ENCODE measurements at regions not wholly inside any gene's neighbourhood (a gene's known extent, or its start where the extent isn't known, plus 50 kb on each side); places are given as distances from the start of the nearest gene placed in this dataset.
A peak's percentile ranks its signal among the peaks of the same experiment; 100 is the strongest.
"Not testable (repeated sequence)": the region's sequence is repeated elsewhere in the genome, so short reads cannot be mapped to it uniquely, and the experiment has no call there.

DNA sequence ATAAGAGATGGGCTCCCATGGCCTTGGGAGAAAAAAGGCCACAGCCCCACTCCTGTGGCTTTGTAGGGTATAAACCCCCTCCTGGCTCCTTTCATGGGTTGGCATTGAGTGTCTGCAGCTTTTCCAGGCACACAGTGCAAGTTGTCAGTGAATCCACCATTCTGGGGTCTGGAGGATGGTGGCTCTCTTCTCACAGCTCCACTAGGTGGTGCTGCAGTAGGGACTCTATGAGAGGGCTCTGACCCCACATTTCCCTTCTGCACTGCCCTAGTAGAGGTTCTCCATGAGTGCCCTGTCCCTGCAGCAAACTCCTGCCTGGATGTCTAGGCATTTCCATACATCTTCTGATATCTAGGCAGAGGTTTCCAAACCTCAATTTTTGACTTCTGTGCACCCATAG lies 136.5 kb upstream of the FRG2C start:
- ATAC-seq (ENCODE audit: low read depth in 2 of 2); H3K36me3 Mint-ChIP-seq; H3K27me3 Mint-ChIP-seq; H3K27ac Mint-ChIP-seq; DNase-seq; H3K4me1 Mint-ChIP-seq: not testable (repeated sequence)
- peak overlapping the region in 1 of 8 donors; percentile 66 for H3K4me3 Mint-ChIP-seq
- peaks cover 0 to 50% (median 0%) of the 10 kb centered on the region in 7 donors for H3K9me3 Mint-ChIP-seq

- H3K36me3 Mint-ChIP-seq, result peaks cover 11 to 45% of the 10 kb centered on the region in 2 donors
- peaks cover 5 to 39% (median 31%) of the 10 kb centered on the region in 7 donors for H3K9me3 Mint-ChIP-seq
- DNase-seq; H3K4me1 Mint-ChIP-seq; H3K27me3 Mint-ChIP-seq; ATAC-seq (ENCODE audit: low read depth in 2 of 2); H3K27ac Mint-ChIP-seq; H3K4me3 Mint-ChIP-seq: not testable (repeated sequence)
These were observed 112.0 kb upstream of the FRG2C start for GRCh38 chr3:75552095-75552494.

GRCh38 chr3:75564427-75564826 lies 99.7 kb upstream of the FRG2C start:
- H3K4me3 Mint-ChIP-seq; H3K27me3 Mint-ChIP-seq; H3K4me1 Mint-ChIP-seq; H3K27ac Mint-ChIP-seq; H3K9me3 Mint-ChIP-seq; H3K36me3 Mint-ChIP-seq; ATAC-seq (ENCODE audit: low read depth in 2 of 2); DNase-seq: not testable (repeated sequence)

DNA sequence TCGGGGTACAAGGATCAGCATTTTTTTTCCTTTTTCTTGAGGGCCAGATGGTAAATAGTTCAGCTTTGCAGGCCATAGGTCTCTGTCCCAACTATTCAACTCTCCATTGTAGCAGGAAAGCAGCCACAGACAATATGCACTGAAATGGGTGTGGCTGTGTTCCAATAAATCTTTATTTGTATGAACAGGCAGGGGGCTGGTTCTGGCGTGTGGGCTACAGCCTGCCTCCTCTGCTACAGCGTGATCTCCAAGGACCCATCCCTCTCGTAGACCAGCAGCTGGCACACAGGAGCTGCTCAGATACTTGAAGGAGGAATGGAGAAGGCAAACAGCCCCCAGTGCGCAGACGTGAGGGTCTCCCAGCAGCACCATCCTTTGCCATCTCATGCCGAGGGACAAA lies 91.8 kb upstream of the FRG2C start:
- not testable (repeated sequence) for DNase-seq; H3K9me3 Mint-ChIP-seq; H3K36me3 Mint-ChIP-seq; H3K27ac Mint-ChIP-seq; H3K4me1 Mint-ChIP-seq; ATAC-seq (ENCODE audit: low read depth in 2 of 2); H3K27me3 Mint-ChIP-seq
- H3K4me3 Mint-ChIP-seq, result peak overlapping the region in 1 of 8 donors; percentile 61

GRCh38 chr3:75579091-75579490 lies 85.0 kb upstream of the FRG2C start:
- not testable (repeated sequence) for DNase-seq
- peaks cover 21 to 51% (median 32%) of the 10 kb centered on the region in 3 donors for H3K27me3 Mint-ChIP-seq

DNA sequence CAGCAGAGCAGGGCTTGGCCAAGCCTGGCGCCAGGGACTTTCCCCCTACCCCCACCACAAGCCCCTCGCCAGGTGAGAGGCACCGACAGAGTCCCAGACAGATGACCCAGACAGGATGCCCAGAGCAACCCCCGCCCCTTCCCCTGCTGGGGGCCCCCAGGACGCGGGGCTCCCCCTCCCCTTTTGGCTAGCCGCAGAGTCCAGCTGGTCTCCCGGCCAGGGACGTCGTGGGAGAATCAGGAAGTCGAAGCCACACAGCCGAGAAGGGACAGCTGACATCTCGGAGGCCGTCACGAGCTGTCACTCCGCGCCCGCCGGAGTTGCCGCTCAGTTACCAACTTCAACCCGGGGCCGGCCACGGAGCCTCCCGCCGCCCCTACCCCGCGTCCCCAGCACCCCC lies 84.6 kb upstream of the FRG2C start:
- H3K4me1 Mint-ChIP-seq, result peaks cover 5 to 16% (median 6%) of the 10 kb centered on the region in 3 donors
- not testable (repeated sequence) for H3K27ac Mint-ChIP-seq

More at GRCh38 chr3:75579091-75579490, 85.0 kb upstream of the FRG2C start:
- not testable (repeated sequence) for ATAC-seq (ENCODE audit: low read depth in 2 of 2); H3K9me3 Mint-ChIP-seq; H3K36me3 Mint-ChIP-seq
- peak overlapping the region in 1 of 6 donors; percentile 33 for H3K27ac Mint-ChIP-seq
- peaks cover 5 to 16% (median 6%) of the 10 kb centered on the region in 3 donors for H3K4me1 Mint-ChIP-seq
- peak overlapping the region in 6 of 8 donors; percentile 56 to 78 (median 70) for H3K4me3 Mint-ChIP-seq

DNA sequence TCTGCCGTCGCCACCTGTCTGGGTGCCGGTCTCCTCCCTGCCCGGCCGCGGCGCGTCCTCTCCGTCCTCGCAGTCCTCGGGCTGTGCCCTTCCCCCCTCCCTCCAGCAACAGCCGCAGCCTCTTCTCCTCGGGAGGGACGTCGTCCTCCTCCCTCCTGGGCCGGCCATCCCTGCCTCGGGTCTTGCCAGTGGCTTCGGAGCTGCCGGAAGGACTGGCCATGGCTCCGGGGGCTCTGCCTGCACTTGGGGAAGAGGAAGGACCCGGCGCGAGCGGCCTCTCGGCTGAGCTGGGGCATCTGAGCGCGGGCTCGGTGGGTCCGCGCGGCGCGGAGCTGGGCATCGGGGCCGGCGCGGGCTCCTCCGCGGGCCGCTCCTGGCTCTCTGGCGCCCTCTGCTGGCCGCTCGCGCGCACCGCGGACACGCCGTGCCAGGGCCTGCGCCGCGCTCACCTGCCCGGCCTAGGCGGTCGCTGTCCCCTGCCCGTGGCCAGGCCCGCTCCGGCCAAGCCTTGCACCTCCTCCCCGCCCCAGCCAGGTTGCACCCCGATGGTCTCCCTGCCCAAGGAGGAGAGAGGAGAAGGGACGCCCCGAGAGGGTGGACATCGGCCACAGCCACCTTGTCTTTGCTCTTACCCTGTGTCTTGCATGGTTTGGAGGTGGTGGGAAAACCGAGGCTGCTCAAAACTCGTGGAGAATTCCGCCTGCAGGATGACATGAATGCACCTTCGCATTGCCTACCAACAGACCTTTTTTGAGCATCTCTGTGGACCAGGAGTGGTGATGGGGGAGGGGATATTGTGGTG lies 83.9 kb upstream of the FRG2C start:
- not testable (repeated sequence) for H3K9me3 Mint-ChIP-seq; H3K36me3 Mint-ChIP-seq; ATAC-seq (ENCODE audit: low read depth in 2 of 2)
- H3K27me3 Mint-ChIP-seq, result peaks cover 21 to 50% (median 35%) of the 10 kb centered on the region in 3 donors
- peak overlapping the region; percentile 42 to 83 (median 71) for H3K4me3 Mint-ChIP-seq
- H3K27ac Mint-ChIP-seq, result peak overlapping the region in 1 of 6 donors; percentile 10
- peaks cover 5 to 16% (median 6%) of the 10 kb centered on the region in 3 donors for H3K4me1 Mint-ChIP-seq
- peak; percentile 36 for DNase-seq

More for the DNA sequence above, 84.6 kb upstream of the FRG2C start:
- Mint-ChIP-seq H3K4me3 (peak overlapping the region in 7 of 8 donors; percentile 42 to 83 (median 73)), H3K27me3 (peaks cover 21 to 53% (median 35%) of the 10 kb centered on the region in 3 donors)
- H3K9me3 Mint-ChIP-seq; ATAC-seq (ENCODE audit: low read depth in 2 of 2); H3K36me3 Mint-ChIP-seq: not testable (repeated sequence)
- DNase-seq, result peak; percentile 4

DNA sequence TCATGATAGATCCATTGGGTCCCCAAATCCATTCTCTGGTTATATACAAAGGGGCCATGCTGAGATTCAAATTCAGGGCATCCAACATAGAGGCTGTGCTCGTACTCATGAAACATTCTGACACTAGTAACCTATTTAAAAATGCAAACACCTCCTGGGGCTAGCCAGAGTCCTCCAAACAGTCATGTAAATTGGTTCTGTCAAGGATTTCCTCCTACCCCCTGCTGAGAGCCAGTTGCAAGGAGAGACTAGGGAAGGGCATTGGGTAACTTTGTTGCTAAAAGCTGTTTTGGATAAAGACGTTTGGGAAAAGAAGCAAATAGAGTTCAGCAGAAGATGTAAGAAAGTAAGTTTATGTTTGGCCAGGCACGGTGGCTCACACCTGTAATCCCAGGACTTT lies 81.6 kb upstream of the FRG2C start:
- not testable (repeated sequence) for ATAC-seq (ENCODE audit: low read depth in 2 of 2); H3K36me3 Mint-ChIP-seq; H3K9me3 Mint-ChIP-seq; H3K27ac Mint-ChIP-seq; DNase-seq; H3K4me3 Mint-ChIP-seq
- Mint-ChIP-seq H3K4me1 (peaks cover 5 to 16% (median 6%) of the 10 kb centered on the region in 3 donors), H3K27me3 (peaks cover 17 to 47% (median 35%) of the 10 kb centered on the region in 3 donors)

GRCh38 chr3:75583116-75583515 lies 81.0 kb upstream of the FRG2C start:
- Mint-ChIP-seq H3K27me3 (peaks cover 12 to 41% (median 34%) of the 10 kb centered on the region in 3 donors), H3K4me1 (peaks cover 5 to 16% (median 6%) of the 10 kb centered on the region in 3 donors)
- not testable (repeated sequence) for H3K4me3 Mint-ChIP-seq; H3K27ac Mint-ChIP-seq; ATAC-seq (ENCODE audit: low read depth in 2 of 2); H3K9me3 Mint-ChIP-seq; DNase-seq; H3K36me3 Mint-ChIP-seq

- peaks cover 3 to 17% (median 6%) of the 10 kb centered on the region in 7 donors for H3K9me3 Mint-ChIP-seq
- ATAC-seq (ENCODE audit: low read depth in 2 of 2); H3K27ac Mint-ChIP-seq; H3K4me1 Mint-ChIP-seq; H3K36me3 Mint-ChIP-seq; H3K27me3 Mint-ChIP-seq; DNase-seq; H3K4me3 Mint-ChIP-seq: not testable (repeated sequence)
These were observed 76.4 kb upstream of the FRG2C start for GRCh38 chr3:75587695-75588094.

GRCh38 chr3:75590382-75590781 lies 73.7 kb upstream of the FRG2C start:
- ATAC-seq (ENCODE audit: low read depth in 2 of 2); DNase-seq; H3K36me3 Mint-ChIP-seq; H3K4me3 Mint-ChIP-seq; H3K27ac Mint-ChIP-seq; H3K27me3 Mint-ChIP-seq; H3K4me1 Mint-ChIP-seq: not testable (repeated sequence)
- H3K9me3 Mint-ChIP-seq, result peaks cover 4 to 23% (median 9%) of the 10 kb centered on the region in 7 donors

GRCh38 chr3:75604286-75604934 lies 59.7 kb upstream of the FRG2C start:
- not testable (repeated sequence) for H3K4me1 Mint-ChIP-seq; H3K27ac Mint-ChIP-seq; H3K4me3 Mint-ChIP-seq; H3K36me3 Mint-ChIP-seq; H3K9me3 Mint-ChIP-seq; DNase-seq; ATAC-seq (ENCODE audit: low read depth in 2 of 2)
- peaks cover 0 to 15% (median 13%) of the 10 kb centered on the region in 3 donors for H3K27me3 Mint-ChIP-seq

DNA sequence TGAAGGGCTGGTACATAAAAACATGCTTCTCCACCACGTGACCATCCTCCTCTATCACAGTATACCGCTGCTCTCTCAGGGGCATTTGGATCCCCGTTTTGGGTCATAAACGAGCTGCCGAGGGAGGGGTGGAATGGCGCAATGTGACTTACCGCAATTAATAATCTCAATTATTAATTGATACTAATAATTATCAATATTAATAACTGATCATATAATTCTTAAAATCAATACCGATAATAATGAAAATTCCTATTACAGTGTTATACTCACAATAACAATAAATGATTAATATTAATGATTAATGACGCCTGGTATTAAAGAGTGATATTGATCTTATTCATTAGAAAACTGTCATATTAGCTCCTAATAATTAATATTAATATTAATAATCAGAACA lies 56.1 kb upstream of the FRG2C start:
- not testable (repeated sequence) for ATAC-seq (ENCODE audit: low read depth in 2 of 2); H3K4me1 Mint-ChIP-seq; H3K9me3 Mint-ChIP-seq; H3K4me3 Mint-ChIP-seq; DNase-seq; H3K36me3 Mint-ChIP-seq; H3K27ac Mint-ChIP-seq
- peaks cover 4 to 29% (median 12%) of the 10 kb centered on the region in 3 donors for H3K27me3 Mint-ChIP-seq

- not testable (repeated sequence) for H3K27ac Mint-ChIP-seq; H3K9me3 Mint-ChIP-seq; H3K36me3 Mint-ChIP-seq; DNase-seq; ATAC-seq (ENCODE audit: low read depth in 2 of 2); H3K4me3 Mint-ChIP-seq; H3K4me1 Mint-ChIP-seq
- H3K27me3 Mint-ChIP-seq, result peaks cover 4 to 24% (median 11%) of the 10 kb centered on the region in 3 donors
These were observed 54.5 kb upstream of the FRG2C start for GRCh38 chr3:75609598-75609997.

All from naive B cell (primary cell).